NCI-H2107 treated with DMSO at 0.1 percent for 48 hours (cell line): ENCODE measurements at regions not wholly inside any gene's neighbourhood (a gene's known extent, or its start where the extent isn't known, plus 50 kb on each side); places are given as distances from the start of the nearest gene placed in this dataset.
"Not testable (repeated sequence)": the region's sequence is repeated elsewhere in the genome, so short reads cannot be mapped to it uniquely, and the experiment has no call there.

Experiments
- DNase-seq: peaks from one replicate; lab custom pipeline; 2025; ENCODE audit not compliant: unreplicated experiment; lab: John Stamatoyannopoulos, UW

- DNase-seq, result no peak
Observed at GRCh38 chr10:36766415-36766810, 359.0 kb upstream of the ANKRD30A start.

- DNase-seq, result no peak
Observed at GRCh38 chr10:36765782-36766414, 359.5 kb upstream of the ANKRD30A start.

GRCh38 chr10:36764823-36765222, 360.6 kb upstream of the ANKRD30A start:
- DNase-seq, result no peak

- DNase-seq, result no peak
Observed at GRCh38 chr10:36761121-36761520, 364.3 kb upstream of the ANKRD30A start.

GRCh38 chr10:36759141-36759805, 366.1 kb upstream of the ANKRD30A start:
- no peak for DNase-seq

- DNase-seq, result no peak
Observed at GRCh38 chr10:36748128-36748871, 377.1 kb upstream of the ANKRD30A start.

GRCh38 chr10:36739884-36740445, 385.4 kb upstream of the ANKRD30A start:
- DNase-seq, result no peak

- DNase-seq, result no peak
Observed at GRCh38 chr10:36738738-36739431, 386.5 kb upstream of the ANKRD30A start.

GRCh38 chr10:36736311-36736710, 389.1 kb upstream of the ANKRD30A start:
- DNase-seq, result peak; percentile 76

- DNase-seq, result not testable (repeated sequence)
Observed at GRCh38 chr10:36734590-36734989, 390.8 kb upstream of the ANKRD30A start.

GRCh38 chr10:36730316-36730715, 395.1 kb upstream of the ANKRD30A start:
- no peak for DNase-seq

GRCh38 chr10:36728626-36729025, 396.8 kb upstream of the ANKRD30A start:
- DNase-seq, result no peak

- peak; percentile 67 for DNase-seq
Observed at GRCh38 chr10:36725581-36726520, 399.5 kb upstream of the ANKRD30A start.

GRCh38 chr10:36722777-36723176, 402.6 kb upstream of the ANKRD30A start:
- no peak for DNase-seq

GRCh38 chr10:36721871-36722270, 403.5 kb upstream of the ANKRD30A start:
- no peak for DNase-seq

GRCh38 chr10:36720895-36721294, 404.5 kb upstream of the ANKRD30A start:
- no peak for DNase-seq

- DNase-seq, result no peak
Observed at GRCh38 chr10:36717118-36717517, 408.3 kb upstream of the ANKRD30A start.

GRCh38 chr10:36716291-36716690, 409.1 kb upstream of the ANKRD30A start:
- no peak for DNase-seq

GRCh38 chr10:36712695-36713094, 412.7 kb upstream of the ANKRD30A start:
- no peak for DNase-seq

- DNase-seq, result no peak
Observed at GRCh38 chr10:36711361-36711760, 414.0 kb upstream of the ANKRD30A start.
